ENCODE measurements at regions not wholly inside any gene's neighbourhood (a gene's known extent, or its start where the extent isn't known, plus 50 kb on each side); places are given as distances from the start of the nearest gene placed in this dataset.

DNA sequence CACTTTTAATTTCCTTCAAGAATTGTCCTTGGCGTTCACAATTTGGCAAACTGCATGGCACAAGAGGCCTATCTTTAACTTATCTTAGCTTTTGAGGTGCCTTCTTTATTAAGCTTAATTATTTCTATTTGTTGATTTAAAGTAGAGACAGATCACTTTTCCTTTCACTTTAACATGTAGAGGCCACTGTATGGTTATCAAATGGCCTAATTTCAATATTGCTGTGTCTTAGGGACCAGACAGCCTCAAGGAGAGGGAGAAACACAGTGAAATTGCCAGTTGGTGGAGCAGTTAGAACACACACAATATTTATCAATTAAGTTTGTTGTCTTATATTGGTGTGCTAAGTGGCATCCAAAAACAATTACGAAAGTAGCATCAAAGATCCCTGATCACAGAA lies 1013.9 kb downstream of the KCNT2 start:
- TF ChIP-seq EZH2phosphoT487 (IDR thresholded peaks at IDR 0.05; ENCODE audit: borderline replicate concordance) = no peak
- TF ChIP-seq SP1 (IDR thresholded peaks at IDR 0.05; ENCODE audit: low read depth) = no peak
- no peak for TF ChIP-seq CTCF (IDR thresholded peaks at IDR 0.05 in 2 of 3, conservative IDR thresholded peaks at IDR 0.05 in 1 of 3; ENCODE audit: borderline replicate concordance in 1 of 3, insufficient read depth in 1 of 3, low read depth in 2 of 3, low read length in 2 of 3)
- no peak for TF ChIP-seq EZH2 (IDR thresholded peaks at IDR 0.05)
- TF ChIP-seq ZFX (IDR thresholded peaks at IDR 0.05) = no peak
- no peak for TF ChIP-seq POLR2A (IDR thresholded peaks at IDR 0.05; ENCODE audit: borderline replicate concordance, extremely low read depth, insufficient read depth, insufficient read length)
- no peak for TF ChIP-seq POLR2AphosphoS5 (IDR thresholded peaks at IDR 0.05; ENCODE audit: low read depth, low read length)
- no peak for TF ChIP-seq TCF7L2 (IDR thresholded peaks at IDR 0.05; ENCODE audit: borderline replicate concordance, extremely low read depth, insufficient read depth, insufficient read length)
- TF ChIP-seq ELF1 (IDR thresholded peaks at IDR 0.05; ENCODE audit: borderline replicate concordance, low read depth) = no peak

Measured in HCT116 (cell line).